HG02938 (cell line): ENCODE measurements at regions not wholly inside any gene's neighbourhood (a gene's known extent, or its start where the extent isn't known, plus 50 kb on each side); places are given as distances from the start of the nearest gene placed in this dataset.

Source experiments
- ATAC-seq: cut with Tn5 transposase; IDR thresholded peaks from one replicate; pipeline ENCODE4 v1.9.1; 2021; ENCODE audit warnings: mild to moderate bottlenecking, moderate library complexity; ENCODE audit not compliant: unreplicated experiment

GRCh38 chr21:31570824-31571566 is 88.5 kb upstream of the SOD1 start:
- no peak for ATAC-seq

- ATAC-seq, result no peak
These were observed 92.9 kb upstream of the SOD1 start for GRCh38 chr21:31566611-31567010.

- ATAC-seq, result no peak
These were observed 93.4 kb upstream of the SOD1 start for GRCh38 chr21:31566064-31566463.

- ATAC-seq, result no peak
These were observed 95.1 kb upstream of the SOD1 start for GRCh38 chr21:31564439-31564838.

GRCh38 chr21:31560479-31560878 is 99.0 kb upstream of the SOD1 start:
- ATAC-seq, result no peak

- ATAC-seq, result peak; percentile 83
These were observed 99.9 kb upstream of the SOD1 start for GRCh38 chr21:31559368-31560119.

GRCh38 chr21:31558962-31559367 is 100.5 kb upstream of the SOD1 start:
- ATAC-seq, result peak; percentile 82

- ATAC-seq, result peak; percentile 1
These were observed 101.1 kb upstream of the SOD1 start for GRCh38 chr21:31558189-31558961.

- no peak for ATAC-seq
These were observed 101.9 kb upstream of the SOD1 start for GRCh38 chr21:31557421-31558188.

GRCh38 chr21:31556662-31557061 is 102.8 kb upstream of the SOD1 start:
- ATAC-seq, result no peak

- no peak for ATAC-seq
These were observed 103.7 kb upstream of the SOD1 start for GRCh38 chr21:31555741-31556191.

- peak; percentile 63 for ATAC-seq
These were observed 104.9 kb upstream of the SOD1 start for GRCh38 chr21:31554511-31555022.

- ATAC-seq, result no peak
These were observed 105.6 kb upstream of the SOD1 start for GRCh38 chr21:31553926-31554325.

- ATAC-seq, result no peak
These were observed 106.0 kb upstream of the SOD1 start for GRCh38 chr21:31553461-31553860.

GRCh38 chr21:31552826-31553225 is 106.7 kb upstream of the SOD1 start:
- ATAC-seq, result no peak

- no peak for ATAC-seq
These were observed 109.4 kb upstream of the SOD1 start for GRCh38 chr21:31550070-31550469.

GRCh38 chr21:31548688-31549087 is 110.8 kb upstream of the SOD1 start:
- no peak for ATAC-seq

GRCh38 chr21:31546443-31547170 is 112.9 kb upstream of the SOD1 start:
- ATAC-seq, result no peak

GRCh38 chr21:31545036-31545435 is 114.5 kb upstream of the SOD1 start:
- no peak for ATAC-seq

GRCh38 chr21:31543191-31543590 is 116.3 kb upstream of the SOD1 start:
- no peak for ATAC-seq
